ENCODE measurements at regions not wholly inside any gene's neighbourhood (a gene's known extent, or its start where the extent isn't known, plus 50 kb on each side); places are given as distances from the start of the nearest gene placed in this dataset.

DNA sequence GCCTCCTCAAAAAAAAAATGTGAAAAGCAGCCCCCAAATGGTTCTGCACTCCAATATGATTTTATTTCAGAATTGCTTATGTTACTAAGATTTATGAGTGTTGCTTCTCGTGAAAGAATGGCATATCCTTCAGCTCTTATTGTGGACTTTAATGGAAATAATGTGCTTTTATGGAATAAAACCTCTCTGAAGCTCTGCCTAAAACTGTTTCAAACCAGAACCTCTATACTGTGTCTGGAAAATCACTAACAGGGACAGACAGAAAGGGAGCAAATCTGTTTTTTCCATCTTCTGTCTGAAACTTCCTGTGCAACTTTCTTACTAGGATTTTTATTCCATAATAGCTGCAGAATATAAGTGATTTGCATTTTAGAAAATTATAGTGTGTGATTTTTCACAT lies 493.1 kb downstream of the ANKRD50 start:
- DNase-seq (ENCODE audit: low read depth) = no peak

DNA sequence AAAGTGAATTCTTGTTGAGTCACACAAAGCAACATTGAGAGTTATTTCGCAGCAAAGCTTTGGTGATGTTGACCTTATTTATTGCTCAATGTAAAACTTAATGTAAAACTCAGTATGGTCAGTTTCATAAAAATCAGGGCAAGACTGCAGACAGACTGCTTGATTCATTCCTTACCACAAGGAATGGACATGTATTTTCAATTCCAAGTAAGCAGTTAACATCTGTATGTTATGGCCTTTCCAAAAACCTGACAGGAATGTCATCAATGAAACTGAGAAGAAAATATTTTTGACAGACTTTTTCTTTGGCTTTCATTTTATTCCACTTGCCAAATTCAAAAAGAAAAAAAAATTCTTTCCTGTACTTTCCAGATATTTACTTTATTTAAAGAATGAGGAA lies 488.3 kb downstream of the ANKRD50 start:
- no peak for DNase-seq (ENCODE audit: low read depth)

DNA sequence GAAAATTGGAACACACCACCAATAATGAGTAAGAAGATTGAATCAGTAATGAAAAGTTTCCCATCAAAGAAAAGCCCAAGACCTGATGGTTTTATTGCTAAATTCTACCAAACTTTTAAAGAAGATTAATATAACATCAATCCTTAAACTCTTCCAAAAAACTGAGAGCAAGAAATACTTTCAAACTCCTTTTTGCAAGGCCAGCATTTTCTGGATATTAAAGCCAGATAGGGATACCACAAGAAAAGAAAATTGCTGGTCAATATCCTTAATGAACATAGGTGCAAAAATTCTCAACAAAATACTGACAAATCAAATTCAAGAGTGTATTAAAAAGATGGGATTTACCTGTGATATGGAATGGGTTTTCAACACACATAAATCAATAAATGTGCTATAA lies 484.6 kb downstream of the ANKRD50 start:
- DNase-seq (ENCODE audit: low read depth) = no peak

DNA sequence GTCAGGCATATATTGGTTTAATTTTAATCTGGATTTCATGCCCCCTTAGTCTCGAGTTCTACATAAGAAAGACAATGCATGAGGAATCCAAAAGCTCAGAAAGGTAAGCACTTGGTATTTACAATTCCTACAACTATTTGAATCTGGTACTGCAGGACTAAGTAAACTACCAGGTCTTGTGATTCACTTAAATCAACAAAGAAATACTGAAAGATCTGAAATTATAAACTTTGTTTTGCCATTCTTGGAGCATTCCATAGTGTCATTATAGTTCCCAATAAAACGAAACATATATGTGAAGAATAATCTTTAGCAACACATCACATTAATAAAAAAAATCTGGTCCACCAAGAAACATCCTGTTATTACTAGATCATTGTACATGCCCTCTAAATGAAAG lies 482.3 kb downstream of the ANKRD50 start:
- DNase-seq (ENCODE audit: low read depth) = no peak

DNA sequence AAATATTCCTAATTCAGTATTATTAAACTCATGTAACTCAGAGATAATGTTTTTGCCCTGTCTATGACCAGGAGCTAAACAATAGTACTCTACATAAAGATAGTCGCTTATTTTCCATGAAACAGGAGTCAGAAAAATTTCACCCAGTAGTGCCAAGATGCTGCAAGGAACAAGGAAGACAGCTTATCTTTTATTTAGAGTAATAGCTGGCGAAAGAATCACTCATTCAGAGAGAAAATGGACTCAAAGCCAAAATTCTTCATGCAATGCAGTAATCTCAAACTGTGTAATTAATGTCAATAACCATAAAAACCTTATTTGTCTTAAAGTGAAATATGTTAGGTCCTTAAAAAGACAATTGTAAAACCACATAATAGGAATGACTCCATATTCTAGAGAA lies 477.8 kb downstream of the ANKRD50 start:
- no peak for DNase-seq (ENCODE audit: low read depth)

DNA sequence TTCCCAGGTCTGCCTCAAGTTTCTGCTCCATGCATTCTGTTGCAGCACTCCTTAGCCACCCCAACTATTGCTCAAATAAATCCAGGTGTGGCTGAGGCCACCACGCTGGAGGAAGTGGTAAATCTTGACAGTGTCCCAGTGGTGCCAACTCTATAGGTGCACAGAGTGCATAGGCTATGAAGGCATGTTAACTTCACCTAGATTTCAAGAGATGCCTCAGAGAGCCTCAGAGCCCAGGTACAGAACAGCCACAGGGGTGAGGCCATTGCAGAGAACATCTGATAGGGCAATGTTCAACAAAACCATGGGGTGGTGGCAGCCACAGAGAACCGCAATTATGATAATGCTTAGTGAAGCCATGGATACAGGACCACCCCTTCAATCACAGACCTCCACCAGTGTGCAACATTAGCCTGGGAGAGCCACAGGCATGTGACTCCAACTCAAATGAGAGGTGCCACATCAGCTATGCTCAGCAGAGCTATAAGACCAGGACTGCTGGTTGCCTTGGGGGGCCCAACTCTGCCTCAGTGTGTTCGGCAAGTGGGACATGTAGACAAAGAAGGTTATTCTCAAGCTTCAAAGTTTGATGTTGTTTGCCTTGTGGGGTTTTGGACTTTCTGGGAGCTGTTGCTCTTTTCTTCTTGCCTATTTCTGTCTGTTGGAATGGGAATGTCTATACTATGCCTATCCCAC lies 468.7 kb downstream of the ANKRD50 start:
- no peak for DNase-seq (ENCODE audit: low read depth)

DNA sequence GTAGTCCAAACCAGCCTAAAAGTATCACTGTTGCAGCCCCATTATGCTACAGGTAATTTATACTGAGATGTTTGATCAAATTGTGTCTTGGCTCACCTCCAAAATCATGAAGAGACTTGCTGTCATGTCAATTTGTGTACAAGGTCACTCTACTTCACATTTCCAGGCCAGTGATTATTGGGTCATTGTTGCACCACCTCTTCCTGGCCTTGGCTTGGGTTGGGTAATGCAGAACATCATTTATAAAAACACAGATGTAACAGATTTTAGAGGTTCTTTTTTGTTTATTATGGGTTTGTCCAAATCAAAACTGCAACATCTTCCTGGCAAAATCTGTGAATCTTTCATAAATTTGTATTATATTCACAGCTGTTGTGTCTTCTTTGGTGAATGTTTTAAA lies 459.5 kb downstream of the ANKRD50 start:
- DNase-seq (ENCODE audit: low read depth) = no peak

DNA sequence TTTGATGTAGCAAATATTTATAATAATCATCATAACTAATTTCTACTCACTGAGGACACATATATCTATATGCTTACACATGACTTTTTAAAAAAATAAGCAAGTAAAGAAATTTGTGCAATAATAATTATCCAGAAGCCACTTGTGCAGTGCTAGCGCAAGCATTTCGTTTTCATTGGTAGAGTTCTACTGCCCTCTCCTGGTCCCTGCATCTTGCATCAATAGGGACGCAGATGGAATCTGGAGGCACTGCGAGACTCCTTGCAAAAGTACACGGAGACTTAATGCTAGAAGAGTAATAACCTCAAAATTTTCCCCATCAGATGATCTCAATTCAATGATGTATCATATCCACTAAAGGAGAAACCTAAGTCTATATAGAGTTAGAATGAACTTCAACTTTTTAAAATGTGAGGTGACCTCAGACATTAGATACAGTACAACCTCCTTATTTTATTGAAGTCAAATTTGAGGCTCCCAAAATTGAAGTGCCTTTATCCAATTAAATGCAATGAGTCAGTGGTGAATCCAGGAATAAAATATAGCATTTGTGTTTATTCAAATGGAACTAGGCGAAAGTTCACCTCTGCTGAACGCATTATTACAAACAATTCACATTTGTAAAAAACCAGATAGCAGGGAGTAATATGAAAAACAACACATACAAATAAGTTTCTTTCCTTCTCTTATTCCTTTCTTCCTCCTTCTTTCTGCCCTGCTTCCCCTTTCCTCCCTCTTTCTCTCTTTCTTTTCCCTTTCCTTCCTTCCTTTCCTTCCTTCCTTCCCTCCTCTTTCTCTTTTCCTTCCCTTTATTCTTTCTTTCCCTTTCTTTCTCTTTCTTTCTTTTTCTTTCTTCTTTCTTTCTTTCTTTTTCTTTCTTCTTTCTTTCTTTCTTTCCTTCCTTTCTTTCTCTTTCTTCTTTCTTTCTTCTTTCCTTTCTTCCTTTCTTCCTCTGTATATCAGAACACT lies 450.0 kb downstream of the ANKRD50 start:
- DNase-seq (ENCODE audit: low read depth) = no peak

DNA sequence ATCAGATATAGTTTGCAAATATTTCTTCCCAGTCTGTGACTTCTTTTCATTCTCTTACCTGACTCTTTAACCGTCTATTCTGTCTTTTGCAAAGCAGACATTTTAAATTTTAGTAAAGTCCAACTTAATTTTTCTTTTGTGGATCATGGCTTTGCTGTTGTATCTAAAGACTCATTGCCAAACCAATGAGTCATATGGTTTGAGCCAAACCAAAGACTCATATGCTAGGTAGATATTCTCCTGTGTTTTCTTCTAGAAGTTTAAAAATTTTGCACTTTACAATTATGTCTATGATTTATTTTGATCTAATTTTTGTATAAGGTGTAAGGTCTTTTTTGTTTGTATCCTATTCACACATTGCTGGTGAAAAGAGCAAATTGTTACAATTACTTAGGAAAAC lies 446.8 kb downstream of the ANKRD50 start:
- DNase-seq (ENCODE audit: low read depth) = no peak

DNA sequence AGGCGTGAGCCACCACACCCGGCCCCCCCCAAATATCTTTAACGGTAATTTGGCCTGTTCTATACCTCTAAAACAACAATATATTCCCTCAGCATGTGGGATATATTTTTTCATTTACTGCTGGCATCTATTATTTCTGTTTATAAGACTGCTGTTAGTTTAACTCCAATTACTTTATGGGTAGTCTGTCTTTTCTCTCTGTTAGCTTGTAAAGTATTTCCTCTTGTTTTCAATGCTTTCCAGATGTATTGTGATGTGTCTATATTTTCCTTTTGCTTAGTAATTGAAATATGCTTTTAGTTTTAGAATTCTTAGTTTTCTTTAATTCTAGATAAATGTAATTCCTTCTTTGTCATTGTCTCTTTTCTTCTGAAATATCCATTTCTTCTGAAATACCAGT lies 445.8 kb downstream of the ANKRD50 start:
- no peak for DNase-seq (ENCODE audit: low read depth)

DNA sequence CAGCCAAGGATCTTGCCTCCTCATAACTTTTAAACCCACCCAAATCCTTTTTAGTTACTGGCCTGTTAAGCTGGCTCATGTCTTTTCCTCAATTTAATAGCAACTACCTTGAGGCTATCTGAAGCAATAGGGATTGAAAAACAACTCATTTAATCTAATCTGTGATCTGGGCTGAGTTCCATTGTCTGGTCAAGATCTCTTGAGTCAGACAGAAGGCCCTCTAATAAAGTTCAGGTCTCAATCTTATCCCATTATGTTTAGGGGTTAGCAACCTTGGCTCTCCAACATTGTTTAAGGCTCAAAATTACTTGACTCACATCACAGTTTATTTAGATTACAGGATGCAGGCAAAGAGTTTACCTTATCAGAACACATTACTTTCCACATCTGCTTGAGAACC lies 436.1 kb downstream of the ANKRD50 start:
- no peak for DNase-seq (ENCODE audit: low read depth)

DNA sequence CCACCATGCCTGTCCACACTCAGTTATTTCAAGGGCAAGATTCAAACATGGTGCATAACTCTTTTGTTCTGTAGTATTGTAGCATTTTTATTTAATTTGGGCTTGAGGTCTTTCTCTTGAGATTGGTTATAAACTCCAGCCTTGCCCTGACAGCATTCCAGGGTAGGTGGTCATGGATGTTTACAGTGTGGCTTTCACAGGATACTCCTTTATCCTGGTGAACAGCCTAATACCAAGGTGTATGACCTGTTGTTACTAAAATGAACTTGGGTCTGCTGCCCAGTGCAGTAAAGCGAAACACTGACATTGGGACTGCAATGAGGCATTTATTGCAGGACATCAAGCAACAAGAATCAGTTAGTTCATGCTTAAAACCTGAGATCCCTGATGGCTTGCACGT lies 434.8 kb downstream of the ANKRD50 start:
- DNase-seq (ENCODE audit: low read depth) = no peak

DNA sequence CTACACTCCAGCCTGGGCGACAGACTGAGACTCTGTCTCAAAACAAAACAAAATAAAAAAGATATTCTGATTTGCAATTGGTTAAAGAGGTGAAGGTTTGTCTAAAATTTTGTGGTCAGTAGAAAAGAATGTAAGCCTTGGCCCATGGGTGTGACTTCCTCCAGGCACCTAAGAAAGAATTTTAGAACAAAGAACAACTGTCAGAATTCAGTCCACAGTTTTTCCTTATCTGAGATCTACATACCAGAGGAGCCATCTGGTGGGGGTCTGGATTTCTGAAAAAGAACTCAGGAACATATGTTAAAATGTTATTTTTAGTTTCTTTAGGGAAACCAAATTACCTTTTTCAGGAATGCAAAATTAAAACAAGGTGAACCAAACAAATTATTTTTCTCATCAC lies 434.1 kb downstream of the ANKRD50 start:
- DNase-seq (ENCODE audit: low read depth) = no peak

DNA sequence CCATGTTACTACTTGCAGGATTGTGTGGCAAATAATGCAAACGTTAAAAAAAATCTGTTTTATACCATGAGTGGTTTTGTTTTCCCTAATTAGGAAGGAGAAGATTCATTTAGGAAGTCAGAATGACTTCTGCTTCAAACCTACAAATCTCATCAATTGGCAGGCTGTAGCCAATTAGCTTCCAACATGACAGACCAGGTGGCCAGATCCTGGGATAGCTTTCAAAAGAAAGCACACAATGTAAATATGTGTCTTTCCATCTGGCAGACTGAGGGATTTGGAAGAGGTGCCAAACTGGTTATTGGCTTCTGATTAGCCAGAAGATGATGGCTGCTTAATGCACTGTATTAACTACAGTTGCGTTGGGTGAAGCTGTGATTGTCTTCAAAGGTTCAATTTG lies 432.8 kb downstream of the ANKRD50 start:
- no peak for DNase-seq (ENCODE audit: low read depth)

DNA sequence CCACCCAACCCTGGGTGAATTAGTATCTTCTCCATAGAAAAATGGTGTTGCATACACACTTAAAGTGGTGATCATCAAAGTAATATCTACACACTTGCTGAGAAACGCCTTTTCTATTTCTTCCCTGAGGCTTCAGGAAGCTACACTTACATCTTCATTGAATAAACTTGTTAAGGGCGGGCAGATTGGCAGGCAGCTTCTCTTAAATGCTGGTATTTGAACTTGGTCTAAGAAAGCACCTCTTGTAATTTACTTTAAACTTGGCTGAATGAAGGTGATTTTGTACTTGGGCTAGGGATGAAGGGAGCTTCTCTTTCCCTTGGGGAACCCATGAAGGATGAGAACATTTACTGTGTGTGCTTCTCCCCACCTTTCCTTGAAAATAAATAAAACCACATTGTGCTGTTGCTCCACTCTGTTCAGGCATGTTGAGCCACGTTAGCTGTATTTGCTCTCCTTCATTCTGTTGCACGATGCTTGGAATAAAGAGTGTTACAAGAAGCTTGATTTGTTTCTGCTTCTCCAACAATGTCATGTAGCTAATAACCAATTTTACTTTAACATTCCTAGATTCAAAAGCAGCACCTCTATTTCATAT lies 430.1 kb downstream of the ANKRD50 start:
- DNase-seq (ENCODE audit: low read depth) = no peak

DNA sequence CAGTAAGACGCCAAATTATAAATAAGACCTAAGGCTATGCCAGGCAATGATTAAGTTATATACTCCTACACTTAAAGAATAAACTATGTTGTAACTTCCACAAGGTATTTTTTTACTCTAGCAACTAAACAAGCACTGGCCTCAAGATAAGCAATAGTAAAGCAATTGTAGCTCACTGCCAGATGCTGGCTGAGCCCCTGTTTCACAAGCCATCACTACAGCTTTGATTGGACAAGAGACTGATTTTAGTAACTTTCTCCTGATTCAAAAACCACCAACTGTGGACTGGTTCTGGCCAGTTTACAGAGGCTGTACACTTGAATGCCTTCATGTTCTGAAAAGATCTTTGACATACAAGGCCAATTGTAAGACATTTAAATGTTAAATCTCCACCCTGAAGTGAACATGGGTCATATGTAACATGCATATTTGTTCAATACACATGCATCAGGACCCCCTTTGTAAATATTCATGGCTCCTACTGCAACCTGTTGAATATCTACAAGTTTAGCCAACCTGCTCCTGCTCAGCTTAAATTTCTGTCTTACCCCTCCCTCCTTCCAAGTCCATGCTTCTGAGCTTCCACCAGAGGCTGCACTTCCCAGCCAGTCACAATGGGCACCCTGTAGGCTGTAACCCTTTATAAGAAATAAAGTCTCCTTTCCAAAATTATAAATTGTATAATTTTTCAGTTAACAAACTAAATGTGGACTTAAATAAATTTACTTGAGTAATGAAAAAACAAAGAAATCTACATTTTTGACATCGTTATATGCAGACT lies 423.6 kb downstream of the ANKRD50 start:
- DNase-seq (ENCODE audit: low read depth) = no peak

DNA sequence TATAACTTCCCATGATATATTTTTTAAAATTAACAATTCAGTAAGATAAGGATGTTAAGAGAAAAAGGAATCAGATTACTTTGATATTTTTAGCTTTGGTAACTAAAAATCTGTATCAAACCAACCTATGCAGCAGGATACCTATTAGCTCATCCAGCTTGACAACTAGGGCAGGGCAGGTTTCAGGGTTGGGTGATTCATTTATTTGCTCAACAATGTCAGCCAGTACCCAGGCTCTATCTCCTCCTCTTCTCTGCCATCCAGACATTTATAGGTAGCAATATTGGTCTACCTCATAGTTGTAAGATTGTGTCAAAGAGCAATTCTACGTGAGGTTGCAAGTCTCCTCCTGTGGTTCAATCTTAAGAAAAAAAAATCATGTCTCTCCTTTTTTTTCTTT lies 421.9 kb downstream of the ANKRD50 start:
- DNase-seq (ENCODE audit: low read depth) = no peak

DNA sequence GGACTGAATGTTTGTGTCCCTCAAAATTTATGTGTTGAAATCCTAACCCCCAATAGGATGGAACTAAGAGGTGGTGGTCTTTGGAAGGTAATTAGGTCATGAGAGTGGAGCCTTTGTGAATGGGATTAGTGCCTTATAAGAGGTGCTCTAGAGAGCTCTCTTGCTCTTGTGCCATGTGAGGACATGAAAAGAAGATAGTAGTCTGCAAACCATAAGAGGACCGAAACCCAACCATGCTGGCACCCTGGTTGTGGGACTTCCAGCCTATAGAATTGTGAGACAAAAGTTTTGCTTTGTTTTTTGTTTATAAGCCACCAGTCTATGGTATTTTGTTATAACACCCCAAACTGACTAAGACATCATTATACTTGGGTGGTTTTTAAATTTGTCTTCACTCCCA lies 417.1 kb downstream of the ANKRD50 start:
- no peak for DNase-seq (ENCODE audit: low read depth)

DNA sequence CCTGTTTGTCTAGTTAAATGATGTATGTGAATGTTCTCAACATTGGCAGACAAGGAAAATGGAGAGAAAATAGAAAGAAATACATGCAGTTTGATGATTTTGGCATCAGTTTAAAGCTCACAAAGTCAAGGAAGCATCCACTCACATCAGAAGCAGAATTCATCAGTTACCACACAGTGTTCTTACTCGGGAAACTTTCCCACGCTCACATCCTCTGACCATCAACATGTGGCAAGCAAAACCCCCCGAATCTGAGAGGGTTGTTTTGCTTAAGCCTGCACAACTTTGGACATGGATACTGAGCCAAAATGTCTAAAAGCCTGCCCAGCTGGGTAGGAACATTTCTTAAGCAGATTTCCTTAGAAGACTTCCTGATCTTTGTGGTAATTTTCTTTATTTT lies 407.6 kb downstream of the ANKRD50 start:
- no peak for DNase-seq (ENCODE audit: low read depth)

DNA sequence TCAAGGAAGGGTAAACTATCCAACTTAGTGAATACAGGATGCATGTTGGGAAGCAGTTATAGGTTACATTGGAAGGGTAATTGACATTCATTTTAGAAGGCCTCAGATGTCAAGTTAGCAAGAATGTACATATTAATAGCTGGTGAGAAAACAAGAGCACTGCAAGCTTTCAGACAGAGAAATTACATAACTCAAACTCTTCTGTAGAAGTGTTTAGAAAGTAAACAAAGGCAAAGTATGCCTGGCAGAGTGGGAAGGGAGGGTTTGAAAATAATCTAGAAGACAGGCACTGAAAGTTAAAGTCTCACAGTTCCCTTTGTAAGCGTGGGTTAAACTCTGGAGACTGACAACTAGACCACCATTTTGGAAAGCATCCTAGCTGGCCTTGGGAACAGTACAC lies 406.2 kb downstream of the ANKRD50 start:
- DNase-seq (ENCODE audit: low read depth) = no peak

DNA sequence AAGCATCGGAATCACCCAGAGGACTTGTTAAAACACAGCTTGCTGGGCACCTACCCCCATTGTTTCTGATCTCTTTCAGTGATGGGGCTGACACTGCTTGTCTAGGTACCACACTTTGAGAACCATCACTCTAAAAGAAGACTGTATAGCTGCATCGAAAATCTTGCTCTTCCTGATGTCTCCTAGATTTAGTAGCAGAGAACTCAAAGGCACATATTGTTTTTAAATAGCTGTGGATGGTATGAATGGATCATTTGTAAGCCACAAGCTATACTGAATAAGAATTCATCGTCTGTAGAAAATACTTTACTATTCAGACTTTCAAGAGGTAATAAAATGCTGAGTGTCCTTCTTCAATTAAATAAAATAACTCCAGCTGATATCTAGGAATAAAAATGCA lies 405.4 kb downstream of the ANKRD50 start:
- DNase-seq (ENCODE audit: low read depth) = no peak

DNA sequence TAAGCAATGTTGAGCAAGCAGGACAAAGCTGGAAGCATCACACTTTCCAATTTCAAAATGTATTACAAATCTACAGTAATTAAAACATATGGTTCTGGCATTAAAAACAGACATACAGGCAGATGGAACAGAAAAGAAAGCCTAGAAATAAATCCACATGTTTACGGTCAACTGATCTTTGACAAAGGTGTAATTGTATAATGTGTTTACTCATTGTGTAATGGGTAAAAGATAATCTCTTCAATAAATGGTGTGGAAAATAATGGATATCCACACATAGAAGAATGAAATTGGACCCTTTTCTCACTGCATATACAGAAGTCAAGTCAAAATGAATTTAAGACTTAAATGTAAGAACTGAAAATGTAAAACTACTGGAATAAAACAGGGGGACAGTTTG lies 394.2 kb downstream of the ANKRD50 start:
- no peak for DNase-seq (ENCODE audit: low read depth)

Data from stimulated activated CD8-positive, alpha-beta memory T cell treated with anti-CD3 and anti-CD28 coated beads, Interleukin-12 subunit alpha, Interleukin-12 subunit beta, amount 100 ng/mL, for 1 hour (primary cell).